DMS153 (cell line): ENCODE measurements at regions not wholly inside any gene's neighbourhood (a gene's known extent, or its start where the extent isn't known, plus 50 kb on each side); places are given as distances from the start of the nearest gene placed in this dataset.
"Not testable (repeated sequence)": the region's sequence is repeated elsewhere in the genome, so short reads cannot be mapped to it uniquely, and the experiment has no call there.

Experiments used
- DNase-seq: peaks from one replicate; lab custom pipeline; 2025; lab: John Stamatoyannopoulos, UW

DNA sequence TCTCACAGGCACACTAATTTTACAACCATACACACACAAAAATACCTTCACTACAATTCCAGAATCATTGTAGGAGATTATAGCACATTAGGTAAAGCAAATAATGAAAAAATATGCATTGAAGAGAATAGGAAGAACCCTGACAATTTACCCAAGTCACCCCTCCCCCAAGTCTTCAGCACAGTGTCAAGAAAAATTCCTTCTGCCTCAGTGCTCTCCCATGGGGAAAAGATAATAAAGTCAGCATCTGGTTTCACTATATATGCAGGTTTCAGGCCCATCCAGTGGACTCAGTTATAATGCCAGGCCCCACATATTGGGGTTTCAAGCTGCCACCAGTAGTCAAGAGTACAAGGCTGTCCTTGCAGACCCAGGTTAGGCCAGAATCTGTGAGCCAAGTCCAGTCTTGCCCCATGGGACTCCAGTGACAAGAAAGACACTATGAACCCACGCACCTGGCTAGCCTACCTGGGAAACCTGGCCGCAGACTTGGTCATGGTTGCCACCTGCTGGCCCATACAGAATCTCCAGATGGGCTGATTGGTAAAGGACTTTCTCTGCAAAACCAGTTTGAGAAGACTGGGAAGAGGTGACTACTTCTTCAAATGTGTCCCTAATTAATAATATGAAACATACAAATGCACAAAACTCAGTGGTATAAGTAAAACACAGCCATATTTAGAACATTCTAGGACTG is 398.6 kb upstream of the FLRT2 start:
- no peak for DNase-seq

DNA sequence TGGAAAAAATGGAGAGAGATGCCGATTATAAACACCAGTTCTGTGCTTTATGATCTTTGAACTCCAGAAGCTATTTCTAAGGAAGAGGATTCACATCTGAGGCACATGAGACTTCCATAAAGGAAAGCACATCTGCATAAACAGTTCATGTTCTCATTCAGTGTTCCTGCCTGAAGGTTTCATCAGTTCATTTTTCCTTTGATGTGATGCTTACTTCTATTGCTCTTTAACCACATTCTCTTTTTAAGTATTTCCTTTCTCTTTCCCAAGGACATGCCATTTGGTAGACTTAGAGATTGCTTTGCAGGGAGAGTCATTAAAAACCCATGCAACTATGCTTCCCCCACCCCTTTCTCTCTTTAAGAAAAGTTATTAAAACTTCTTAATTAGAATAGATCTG is 387.0 kb upstream of the FLRT2 start:
- DNase-seq: no peak

DNA sequence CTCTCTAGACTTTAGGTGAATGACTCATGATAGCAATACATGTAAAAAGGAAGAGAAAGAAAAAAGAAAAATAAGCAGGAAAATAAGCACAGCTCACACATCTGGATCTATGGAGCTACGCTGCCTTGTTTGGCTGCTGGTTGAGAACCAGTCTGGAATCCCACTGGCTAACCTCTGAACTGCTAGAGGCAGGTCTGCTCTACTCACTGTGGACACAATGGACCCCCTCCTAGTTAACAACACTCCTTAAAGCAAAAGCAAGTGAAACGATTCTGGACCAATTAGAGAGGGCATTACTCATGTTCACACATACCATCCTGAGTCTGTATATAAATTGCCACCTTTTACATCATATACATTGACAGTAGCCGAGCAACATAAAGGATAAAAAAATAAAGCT is 383.2 kb upstream of the FLRT2 start:
- no peak for DNase-seq

DNA sequence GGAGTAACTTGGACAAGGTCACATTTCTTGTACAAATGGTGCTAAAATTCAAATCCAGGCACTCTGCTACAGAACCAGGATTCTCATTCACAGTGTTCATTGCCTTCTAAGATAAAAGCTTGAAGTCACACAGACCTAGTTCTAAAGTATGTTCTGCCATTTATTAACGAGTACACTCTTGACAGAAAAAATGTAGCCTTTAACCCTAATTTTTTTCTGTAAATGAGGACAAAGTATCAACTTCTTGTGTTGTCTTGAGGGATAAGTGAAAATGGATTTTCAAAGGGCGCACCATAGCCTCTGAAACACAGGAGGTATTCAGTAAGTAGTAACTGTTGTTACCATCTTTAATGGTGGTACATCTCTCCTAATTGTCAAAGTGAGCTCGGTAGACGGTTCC is 379.8 kb upstream of the FLRT2 start:
- no peak for DNase-seq

DNA sequence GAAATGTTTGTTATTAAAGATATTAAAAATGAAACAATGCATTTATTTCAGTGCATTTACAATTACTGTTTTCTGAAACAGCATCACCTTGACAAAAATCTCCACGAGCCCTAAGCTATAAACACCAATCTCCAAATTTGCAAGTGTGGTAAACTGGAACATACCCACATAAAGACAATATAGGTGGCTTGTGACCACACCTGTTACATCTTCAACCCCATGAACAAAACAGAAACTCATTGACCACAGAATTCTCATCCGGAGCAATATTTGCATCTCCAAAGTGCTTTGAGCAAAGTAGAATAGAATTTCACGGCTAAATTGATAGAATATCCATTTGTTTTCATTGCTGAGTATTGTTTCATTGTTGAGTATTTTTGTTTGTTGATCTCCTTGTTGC is 375.2 kb upstream of the FLRT2 start:
- DNase-seq: no peak

DNA sequence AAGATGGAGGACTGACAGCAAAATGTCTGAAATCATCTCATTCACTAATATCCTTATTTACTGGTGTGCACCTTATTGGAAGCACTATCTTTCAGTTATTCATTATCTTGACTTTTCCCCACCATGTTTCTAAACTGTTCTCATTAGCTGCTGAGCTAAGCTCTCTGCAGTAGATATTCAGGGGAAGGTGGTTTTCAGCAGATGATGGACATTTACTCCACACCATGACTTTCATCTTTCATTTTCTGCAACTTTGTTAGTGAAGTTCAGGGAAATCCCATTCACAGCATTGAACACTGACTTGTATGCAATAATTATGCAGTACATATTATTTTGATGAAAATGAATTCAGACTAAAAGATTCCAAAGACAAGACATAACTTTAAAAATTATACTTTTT is 373.6 kb upstream of the FLRT2 start:
- no peak for DNase-seq

DNA sequence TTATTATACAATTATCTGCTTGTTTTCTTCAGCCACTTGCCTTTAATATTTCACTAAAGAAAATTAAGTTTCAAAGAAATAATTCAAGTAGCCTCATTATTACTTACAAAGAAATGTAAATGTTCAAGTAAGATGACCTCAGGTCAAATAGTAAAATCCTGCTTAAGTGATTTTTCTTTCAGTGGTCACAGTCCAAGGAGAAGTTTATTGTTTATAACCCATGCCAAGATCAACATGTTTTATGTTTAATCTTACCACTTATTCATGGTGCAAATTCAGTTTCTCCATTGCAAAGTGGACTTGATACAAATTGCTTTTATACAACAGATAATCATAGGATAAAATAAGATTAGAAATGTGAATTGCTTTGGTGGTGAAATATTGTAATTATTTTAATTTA is 370.2 kb upstream of the FLRT2 start:
- DNase-seq: no peak

DNA sequence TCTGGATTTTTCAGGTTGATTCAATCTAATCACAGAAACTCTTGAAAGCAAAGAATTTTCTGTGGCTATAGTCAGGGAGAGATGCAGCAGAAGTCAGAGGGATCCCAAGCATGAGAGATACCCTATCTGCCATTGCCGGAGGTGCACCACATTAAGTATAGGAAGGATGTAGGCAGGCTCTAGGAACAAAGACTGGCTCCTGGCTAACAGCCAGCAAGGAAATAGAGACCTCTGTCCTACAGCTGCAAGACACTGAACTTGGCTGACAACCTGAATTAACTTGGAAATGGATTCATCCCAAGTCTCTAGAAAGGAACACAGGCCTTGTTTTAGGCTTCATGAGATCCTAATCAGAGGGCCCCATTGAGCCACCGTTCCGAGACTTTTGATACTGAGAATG is 364.9 kb upstream of the FLRT2 start:
- DNase-seq: no peak

DNA sequence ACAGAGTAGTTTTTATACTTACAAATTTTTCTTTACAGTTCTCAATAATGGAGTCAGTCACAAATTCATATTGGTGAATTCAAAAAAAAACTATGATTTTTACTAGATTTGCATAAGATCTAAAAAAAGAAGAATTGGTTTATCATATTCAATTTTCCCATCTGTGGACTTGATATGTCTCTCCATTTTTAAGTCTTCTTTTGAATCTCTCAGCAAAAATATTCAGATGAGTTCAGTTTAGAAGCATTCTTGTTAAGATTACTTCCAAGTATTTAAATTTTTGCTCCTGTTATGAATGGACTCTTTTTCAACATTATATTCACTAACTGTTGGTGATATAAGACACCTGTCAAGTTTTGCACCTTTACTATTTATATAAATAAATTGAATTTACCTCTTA is 360.6 kb upstream of the FLRT2 start:
- no peak for DNase-seq

DNA sequence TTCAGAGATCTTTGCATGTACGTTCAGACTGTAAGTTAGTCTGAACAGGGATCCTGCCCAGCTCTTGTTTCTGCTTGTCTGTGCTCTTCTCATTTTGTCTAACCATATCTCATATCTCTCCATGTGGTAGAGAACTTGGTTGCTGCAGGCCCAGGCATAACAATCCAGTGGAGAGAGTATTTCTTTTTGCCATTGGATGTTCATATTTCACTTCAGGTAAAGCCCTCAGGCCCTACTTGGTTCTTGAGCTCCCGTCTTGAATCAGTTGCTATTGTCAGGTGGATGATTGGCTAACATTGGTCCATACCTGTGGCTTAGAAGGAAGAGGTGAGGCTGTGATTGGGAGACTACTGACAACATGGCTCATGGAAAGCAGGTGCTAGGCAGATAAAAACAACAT is 357.7 kb upstream of the FLRT2 start:
- DNase-seq: no peak

DNA sequence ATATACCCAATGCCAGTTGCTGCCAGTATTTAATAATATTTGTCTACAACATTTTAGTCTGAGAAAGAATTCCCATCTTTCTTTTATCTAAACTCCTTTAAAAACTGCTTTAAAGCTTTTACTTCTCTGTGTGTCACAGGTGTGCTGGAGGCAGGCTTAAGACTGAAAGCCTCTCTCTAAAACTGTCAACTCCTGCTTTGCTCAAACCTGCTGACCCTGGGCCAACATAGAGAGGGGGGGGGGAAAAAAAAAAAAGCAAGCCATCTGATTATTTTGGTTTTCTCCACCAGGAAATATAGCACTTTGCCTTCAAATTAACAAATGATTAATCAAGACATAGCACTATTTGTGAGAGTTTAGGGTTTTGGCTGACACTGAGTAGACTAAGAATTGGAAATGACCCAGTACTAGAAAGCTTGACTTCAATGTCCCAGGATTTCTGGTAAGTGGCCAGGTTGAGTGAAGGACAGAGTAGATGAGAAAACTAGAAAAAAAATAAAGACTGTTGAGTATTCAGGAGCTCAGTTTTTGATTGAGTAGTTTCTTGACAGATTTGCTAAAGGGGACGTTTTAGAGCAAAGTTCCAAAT is 357.0 kb upstream of the FLRT2 start:
- DNase-seq: no peak

DNA sequence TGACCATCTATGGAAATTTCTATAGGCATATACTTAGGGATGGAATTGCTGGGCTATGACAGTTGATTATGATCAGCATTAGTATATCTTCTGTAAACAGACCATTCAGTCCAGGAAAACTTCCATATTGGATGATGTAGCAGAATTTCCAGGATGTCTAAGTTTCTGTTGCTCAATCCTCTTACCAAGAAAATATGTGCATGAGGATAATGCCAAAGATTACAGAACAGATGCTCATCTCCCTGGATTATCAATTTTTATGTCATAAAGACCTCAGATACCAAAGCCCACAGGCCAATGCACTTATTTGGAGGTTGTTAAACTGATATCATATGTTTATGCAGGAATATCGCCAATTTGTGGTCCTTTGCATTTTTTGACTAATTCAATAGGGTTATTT is 354.4 kb upstream of the FLRT2 start:
- no peak for DNase-seq

DNA sequence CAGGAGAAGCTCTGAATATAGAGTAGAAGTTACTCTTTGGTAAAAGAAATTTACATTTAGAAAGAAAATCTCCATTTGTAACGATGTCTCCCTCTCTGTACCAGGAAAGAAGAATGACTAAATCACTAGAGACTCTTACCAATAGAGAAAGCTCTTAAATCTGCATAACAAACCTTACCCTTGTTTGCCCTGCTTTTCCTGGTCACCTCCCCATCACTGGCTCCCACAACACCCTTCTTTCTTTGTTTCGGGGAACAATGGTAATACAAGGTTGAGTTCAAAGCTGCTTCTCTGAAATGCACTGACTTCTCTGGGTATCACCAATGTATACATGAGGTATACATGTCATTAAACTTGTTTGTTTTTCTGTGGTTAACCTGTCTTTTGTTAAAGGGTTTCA is 351.1 kb upstream of the FLRT2 start:
- DNase-seq: peak; percentile 50

DNA sequence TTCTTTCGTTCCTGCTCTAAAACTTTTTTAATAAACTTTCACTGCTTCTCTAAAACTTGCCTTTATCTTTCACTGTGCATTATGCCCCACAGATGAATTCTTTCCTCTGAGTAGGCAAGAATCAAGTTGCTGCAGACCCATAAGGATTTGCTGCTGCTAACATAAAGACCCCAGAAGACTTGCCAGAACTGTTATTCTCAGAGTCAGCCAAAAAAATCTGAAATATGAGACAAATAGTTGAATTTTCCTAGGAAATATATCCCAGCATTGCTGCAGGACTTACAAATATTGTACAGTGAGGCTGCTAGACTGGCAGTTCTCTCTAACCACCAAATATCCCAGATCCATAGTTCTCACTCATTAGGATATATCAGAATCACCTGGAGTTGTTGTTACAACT is 349.1 kb upstream of the FLRT2 start:
- no peak for DNase-seq

DNA sequence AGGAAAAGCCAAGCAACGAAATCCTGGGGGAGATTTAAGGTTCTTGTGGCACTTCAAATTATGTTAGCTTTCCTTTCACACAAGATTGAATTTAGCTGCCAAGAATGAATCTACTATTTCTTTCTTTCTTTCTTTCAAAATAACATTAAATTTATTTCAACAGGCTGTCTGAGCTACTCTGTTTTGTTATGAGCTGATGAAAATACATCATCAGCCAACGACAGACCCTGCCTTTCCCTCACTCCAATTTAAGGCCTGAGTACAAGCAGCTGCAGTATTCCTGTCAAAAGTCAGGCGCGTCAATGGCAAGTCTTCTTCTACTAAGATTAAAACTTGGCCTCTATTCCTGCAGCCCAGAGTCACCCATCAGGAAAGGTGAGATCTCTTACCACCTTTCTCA is 347.7 kb upstream of the FLRT2 start:
- DNase-seq: no peak

DNA sequence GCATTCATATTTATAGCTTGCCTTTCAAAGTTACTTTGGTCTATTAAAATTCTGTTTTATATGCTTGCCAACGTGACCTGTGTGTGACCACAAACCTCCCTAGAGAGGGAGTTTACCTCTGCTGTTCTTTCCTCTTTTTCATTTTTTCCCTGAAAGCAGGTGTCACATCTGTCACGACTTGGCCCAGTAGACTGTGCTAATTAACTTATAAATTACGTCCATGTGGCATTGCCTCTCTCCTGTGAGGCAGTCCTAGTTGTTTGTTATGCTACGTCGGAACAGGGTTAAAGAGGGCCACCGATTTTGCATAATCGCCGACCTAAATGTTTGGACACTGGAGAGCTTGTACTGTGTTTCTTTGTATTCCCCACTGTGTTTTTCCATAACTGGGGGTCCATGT is 343.9 kb upstream of the FLRT2 start:
- DNase-seq: no peak

DNA sequence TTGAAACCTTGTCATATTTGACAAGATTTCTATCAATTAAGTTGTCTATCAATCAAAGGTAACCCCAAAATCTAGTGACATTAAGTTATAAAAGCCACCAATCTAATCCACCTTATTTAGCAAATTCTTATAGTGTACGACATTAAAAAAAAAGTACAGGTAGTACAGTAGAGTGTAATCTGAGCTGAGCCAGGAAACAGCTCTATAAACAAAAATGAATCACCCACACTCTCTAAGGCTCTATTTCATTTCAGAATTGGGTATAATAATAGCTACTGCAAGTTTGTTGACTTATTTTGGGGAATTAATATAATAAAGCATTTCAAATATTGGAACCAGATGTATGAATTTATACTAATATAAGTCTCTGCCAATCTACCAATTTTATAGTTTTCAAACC is 342.4 kb upstream of the FLRT2 start:
- DNase-seq: no peak

DNA sequence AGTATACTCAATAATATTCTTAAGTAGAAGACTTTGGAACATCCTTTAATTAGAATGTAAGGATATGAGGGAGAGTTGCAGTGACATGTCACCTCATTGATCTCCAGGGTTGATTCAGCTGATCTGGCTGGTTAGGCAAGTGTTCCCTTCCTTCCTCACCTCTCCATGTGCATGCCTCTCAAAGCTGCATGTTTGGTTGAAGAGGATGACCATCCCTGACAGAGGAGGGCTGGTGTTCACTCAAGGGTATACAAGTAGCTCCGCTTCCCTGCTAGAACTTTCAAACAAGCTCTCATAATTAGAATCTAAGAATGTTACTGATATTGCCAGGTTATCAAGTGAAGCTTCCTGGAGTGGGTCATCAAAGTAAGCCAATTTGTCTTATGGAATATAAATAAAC is 341.1 kb upstream of the FLRT2 start:
- no peak for DNase-seq

DNA sequence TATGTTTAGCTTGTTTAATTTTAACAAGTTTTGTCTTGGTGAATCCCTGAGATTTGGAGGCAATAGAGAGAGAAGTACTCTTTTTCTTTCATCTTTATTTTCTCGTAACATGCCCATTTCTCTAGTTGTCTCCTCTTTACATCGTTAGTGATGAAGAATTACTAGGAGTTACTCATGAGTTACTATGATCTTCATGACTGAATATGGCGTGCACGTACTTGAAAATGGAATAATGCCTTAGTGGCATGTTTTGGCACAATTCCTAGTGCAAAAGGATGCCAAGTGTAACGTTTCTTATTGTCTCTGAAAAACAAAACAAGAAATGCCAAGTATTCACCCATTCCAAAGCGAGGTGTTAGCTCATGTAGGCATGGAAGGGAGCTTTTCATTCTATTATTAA is 340.7 kb upstream of the FLRT2 start:
- DNase-seq: not testable (repeated sequence)

DNA sequence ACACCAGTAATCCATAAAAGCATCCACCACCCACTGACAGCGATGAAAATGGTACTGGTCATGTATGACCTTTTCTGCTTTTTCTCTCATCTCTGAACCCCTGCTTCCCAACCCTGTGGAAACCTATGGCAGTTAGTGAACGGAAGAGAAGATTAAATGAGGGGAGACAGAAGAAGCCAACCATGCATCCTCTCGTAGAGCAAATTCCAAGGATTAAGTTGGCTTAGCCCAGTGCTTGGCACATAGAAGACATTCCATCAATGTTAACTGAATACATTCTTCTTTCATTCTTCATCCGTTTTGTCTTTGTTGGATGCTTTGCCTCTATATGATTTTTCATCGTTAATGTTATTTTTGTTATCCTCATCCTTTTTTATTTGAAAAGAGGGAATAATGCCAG is 339.7 kb upstream of the FLRT2 start:
- DNase-seq: no peak

DNA sequence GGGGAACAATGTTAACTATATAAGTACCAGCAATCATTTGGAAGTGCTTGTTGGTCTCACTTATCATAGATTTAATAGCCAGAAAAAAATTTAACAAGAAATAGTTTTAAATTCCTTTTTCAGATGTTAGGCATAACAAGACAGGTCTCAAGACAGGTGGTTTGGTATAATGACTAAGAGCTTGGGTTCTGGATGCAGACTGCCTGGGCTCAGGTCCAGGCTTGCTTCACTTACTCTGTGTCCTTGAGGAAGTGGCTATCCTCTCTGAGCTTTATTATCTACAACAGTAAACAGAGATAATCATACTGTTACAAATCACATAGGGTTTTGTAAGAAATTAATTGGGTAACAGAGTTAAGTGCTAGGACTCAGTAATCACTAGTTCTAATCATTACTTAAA is 338.0 kb upstream of the FLRT2 start:
- DNase-seq: no peak

DNA sequence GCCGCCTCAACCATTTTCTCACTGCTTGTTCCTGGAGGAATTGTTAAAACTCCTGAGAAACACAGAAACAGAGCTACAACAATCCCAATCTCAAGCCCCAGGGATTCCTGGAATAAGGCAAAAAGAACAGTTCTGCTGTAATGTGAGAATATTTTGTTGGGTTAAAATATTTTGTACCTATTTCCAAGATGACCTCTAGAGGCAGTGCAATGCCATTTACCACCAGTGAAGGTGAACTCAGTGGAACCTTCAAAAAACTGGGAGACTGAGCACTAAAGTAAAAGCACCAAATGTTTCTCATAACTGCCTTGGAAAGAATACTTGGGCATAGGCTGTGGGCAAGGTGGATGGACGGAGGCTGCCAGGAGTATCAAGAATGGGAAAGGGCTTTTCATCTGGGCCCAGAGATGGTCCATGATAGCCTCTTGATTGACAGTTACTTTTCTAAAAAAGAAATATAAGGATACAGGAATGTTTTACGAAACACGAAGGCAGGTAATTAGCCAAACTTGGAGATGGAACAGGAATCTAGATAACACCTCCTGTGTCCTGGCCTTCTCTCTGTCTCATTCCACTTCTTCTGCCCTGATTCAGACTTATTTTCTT is 334.0 kb upstream of the FLRT2 start:
- no peak for DNase-seq

DNA sequence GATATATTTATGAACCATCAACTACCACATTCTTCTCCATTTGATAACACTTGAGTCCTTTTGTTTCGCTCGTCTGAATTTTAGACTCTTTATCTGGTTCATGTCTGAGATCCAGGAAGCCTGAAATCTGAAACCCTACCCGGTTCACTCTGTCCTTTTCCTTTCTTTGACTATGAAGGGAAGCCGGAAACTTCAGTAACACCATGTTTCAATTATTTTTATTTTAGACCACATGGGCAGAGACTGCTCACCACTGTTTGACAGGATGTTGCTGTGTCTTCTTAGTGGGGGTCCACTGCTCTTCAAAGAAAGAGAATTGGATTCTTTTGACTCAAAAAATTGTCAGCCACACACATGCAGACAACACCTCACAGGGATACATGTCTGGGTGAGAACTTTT is 331.9 kb upstream of the FLRT2 start:
- no peak for DNase-seq

DNA sequence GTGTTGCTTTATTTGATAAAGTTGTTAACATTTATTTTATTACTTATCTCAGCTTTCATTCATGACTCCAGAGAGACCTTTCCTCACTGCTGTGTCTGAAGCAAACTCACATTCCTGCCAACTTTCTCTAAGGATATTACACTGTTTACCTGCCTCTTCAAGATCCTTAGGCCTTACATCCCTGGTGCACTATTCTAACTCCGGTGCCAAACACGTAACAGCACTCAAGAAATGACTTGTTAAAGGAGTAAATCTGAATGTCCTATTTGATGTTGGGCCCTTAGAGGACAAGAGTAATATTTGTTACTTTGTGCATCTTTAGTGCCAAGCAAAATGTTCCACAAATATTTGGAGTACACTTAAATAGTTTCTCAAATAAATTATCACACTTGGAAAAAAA is 324.1 kb upstream of the FLRT2 start:
- no peak for DNase-seq
